ENCODE measurements at regions not wholly inside any gene's neighbourhood (a gene's known extent, or its start where the extent isn't known, plus 50 kb on each side); places are given as distances from the start of the nearest gene placed in this dataset.
A peak's percentile ranks its signal among the peaks of the same experiment; 100 is the strongest.
"Not testable (repeated sequence)": the region's sequence is repeated elsewhere in the genome, so short reads cannot be mapped to it uniquely, and the experiment has no call there.

DNA sequence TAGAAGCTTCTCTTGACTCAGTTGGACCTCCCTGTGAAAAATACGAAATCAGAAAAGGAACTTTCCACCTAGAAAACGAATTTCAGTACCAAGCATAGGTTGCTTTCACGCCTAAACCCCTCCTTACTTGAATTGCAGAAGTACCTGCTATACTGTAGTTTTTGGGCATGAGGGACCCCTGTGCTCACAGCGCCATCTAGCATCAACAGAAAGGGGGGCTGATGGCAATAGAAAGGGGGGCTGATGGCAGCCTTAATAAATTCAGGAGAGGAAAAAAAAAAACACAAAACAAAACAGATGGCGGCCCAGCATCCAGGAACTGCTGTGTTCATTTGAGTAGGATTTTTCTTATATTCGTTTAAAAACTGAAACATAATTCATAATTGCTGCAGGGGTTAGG, 96.7 kb downstream of the NPAP1 start:
- H3K4me3 ChIP-seq (ENCODE audit: control insufficient read depth, low read depth, low read length) = peak overlapping the region; percentile 51
- TF ChIP-seq, protein P1, sequence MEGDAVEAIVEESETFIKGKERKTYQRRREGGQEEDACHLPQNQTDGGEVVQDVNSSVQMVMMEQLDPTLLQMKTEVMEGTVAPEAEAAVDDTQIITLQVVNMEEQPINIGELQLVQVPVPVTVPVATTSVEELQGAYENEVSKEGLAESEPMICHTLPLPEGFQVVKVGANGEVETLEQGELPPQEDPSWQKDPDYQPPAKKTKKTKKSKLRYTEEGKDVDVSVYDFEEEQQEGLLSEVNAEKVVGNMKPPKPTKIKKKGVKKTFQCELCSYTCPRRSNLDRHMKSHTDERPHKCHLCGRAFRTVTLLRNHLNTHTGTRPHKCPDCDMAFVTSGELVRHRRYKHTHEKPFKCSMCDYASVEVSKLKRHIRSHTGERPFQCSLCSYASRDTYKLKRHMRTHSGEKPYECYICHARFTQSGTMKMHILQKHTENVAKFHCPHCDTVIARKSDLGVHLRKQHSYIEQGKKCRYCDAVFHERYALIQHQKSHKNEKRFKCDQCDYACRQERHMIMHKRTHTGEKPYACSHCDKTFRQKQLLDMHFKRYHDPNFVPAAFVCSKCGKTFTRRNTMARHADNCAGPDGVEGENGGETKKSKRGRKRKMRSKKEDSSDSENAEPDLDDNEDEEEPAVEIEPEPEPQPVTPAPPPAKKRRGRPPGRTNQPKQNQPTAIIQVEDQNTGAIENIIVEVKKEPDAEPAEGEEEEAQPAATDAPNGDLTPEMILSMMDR (conservative IDR thresholded peaks at IDR 0.05; ENCODE audit: control insufficient read depth, insufficient read depth, low read depth, low read length) = no peak
- no peak for DNase-seq (ENCODE audit: low read depth)

DNA sequence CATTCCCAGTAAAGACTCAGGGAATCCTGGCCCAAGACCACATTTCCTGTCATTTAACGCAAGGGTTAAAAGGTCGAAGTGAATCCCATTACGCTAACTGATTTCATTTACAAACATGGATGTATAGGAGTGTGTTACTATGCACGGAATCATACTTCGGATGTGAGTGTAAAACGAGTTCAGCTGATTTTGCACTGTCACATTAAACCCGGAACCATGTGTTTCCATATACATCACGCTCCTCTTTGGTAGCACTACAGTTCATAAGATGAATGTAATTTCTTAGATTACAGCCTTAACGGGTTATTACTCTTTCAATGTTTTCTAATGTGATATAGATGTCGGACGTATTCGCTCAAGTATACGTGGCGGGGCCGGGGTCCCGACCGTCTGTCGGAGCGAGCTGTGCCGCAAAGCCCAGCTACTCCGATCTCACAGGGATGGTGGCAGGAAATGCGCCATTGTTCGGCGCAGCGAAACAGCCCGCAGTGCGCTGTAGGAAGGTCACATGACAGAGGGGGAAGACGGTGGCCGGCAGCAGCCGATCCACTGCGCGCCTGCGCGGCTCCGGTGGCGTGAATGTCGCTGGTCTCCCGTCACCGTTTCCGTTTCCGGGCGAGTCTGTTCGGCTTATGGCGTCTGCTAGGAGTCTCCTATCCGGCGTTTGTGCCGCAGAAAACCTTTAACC, 97.3 kb downstream of the NPAP1 start:
- peak overlapping the region; percentile 51 for H3K4me3 ChIP-seq (ENCODE audit: control insufficient read depth, low read depth, low read length)
- TF ChIP-seq, protein P1 (conservative IDR thresholded peaks at IDR 0.05; ENCODE audit: control insufficient read depth, insufficient read depth, low read depth, low read length) = no peak
- DNase-seq (ENCODE audit: low read depth) = peak; percentile 81

DNA sequence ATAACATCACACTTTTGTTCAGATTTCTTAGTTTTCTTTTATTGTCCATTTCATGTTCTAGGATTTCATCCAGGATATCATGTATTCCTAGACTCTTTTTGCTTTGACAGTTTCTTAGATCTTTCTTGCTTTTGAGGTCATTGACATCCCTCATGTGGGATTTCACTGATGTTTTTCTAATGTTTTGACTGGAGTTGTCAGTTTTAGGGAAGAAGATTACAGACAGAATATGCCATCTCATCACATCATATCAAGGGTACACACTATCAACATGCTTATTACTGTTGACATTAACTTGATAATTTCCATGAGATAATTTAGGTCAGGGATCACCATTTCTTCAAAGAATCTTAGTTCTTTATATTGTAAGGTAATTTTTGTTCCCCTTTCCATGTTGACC, 101.7 kb downstream of the NPAP1 start:
- TF ChIP-seq, protein P1 (conservative IDR thresholded peaks at IDR 0.05; ENCODE audit: control insufficient read depth, insufficient read depth, low read depth, low read length) = no peak
- no peak overlapping the region for H3K4me3 ChIP-seq (ENCODE audit: control insufficient read depth, low read depth, low read length)
- no peak for DNase-seq (ENCODE audit: low read depth)

DNA sequence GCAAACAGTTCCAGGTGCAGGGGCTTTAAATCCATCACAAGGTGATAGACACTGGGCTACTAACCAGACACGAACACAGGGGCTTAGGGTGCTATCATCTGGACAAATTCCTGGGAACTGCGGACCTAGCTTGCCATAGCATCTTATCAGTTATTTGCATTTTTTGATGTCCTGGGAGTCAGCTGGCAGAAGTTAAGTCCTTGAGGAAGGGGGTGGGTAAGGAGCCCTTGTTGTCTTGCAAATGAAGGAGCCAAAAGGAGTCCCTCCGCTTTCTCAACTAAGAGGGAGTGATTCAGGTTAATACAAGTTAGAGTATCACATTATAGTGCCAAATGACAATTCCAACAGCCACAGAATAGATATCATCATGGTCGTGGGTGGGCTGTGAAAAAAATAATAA, 108.9 kb downstream of the NPAP1 start:
- no peak for DNase-seq (ENCODE audit: low read depth)
- H3K4me3 ChIP-seq (ENCODE audit: control insufficient read depth, low read depth, low read length) = no peak overlapping the region
- TF ChIP-seq, protein P1 (conservative IDR thresholded peaks at IDR 0.05; ENCODE audit: control insufficient read depth, insufficient read depth, low read depth, low read length) = no peak

DNA sequence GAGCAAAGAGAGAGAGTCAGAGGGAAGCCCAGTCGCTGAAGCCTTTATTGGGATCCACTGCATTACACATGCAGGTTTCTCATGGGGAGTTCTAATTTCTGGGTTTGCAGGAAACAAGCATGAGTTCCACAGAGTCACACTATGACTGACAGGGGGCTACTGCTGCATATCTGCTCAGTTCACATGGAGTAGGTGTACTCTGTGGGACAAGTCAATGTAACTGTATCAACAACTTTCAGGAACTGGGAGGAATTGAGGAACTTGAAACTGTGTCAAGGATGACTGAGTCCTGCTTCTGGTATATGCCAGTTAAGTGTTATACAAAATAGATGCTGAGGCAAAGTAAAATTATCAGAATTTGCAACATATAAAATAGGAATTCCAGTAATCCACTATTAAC, 110.8 kb downstream of the NPAP1 start:
- TF ChIP-seq, protein P1 (conservative IDR thresholded peaks at IDR 0.05; ENCODE audit: control insufficient read depth, insufficient read depth, low read depth, low read length) = no peak
- H3K4me3 ChIP-seq (ENCODE audit: control insufficient read depth, low read depth, low read length) = no peak overlapping the region
- no peak for DNase-seq (ENCODE audit: low read depth)

DNA sequence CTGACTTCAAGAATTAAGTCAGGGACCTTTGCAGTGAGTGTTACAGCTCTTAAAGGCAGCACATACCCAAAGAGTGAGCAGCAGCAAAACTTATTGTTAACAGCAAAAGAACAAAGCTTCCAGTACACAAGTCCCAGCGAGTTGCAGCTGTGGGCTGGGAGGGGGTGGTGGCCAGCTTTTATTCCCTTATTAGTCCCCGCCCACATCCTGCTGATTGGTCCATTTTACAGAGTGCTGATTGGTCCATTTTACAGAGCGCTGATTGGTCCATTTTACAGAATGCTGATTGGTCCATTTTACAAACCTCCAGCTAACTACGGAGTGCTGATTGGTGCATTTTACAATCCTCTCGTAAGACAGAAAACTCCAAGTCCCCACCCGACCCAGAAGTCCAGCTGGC, 127.0 kb downstream of the NPAP1 start:
- H3K4me3 ChIP-seq (ENCODE audit: control insufficient read depth, low read depth, low read length); DNase-seq (ENCODE audit: low read depth): not testable (repeated sequence)

DNA sequence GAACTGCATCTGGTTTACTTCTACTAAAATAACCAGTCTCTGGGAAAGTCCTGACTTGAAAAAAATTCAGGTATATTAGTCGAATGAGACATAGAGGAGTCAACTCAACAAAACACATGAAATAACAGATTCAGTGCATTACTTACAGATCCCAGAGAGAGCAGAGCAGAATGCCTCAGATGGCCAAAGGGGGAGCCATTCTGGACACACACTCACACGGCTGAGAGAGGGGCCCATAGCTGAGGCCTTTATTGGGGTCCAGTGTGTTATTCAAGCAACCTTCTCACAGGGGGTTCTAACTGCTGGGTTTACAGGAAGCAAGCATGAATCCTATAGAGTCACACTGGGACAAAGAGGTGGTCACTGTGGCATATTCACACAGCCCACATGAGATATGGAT, 135.1 kb upstream of the SNRPN start:
- TF ChIP-seq, protein P1 (conservative IDR thresholded peaks at IDR 0.05; ENCODE audit: control insufficient read depth, insufficient read depth, low read depth, low read length) = no peak

More for the DNA sequence above, 135.1 kb upstream of the SNRPN start:
- H3K4me3 ChIP-seq (ENCODE audit: control insufficient read depth, low read depth, low read length) = no peak overlapping the region
- no peak for DNase-seq (ENCODE audit: low read depth)
